HCT116 (cell line): ENCODE measurements at regions not wholly inside any gene's neighbourhood (a gene's known extent, or its start where the extent isn't known, plus 50 kb on each side); places are given as distances from the start of the nearest gene placed in this dataset.

Source experiments
- ATAC-seq: fragments of 200-7000 bp; cut with Tn5 transposase; 2 replicates; pipeline ENCODE4 v1.9.1; 2020; ENCODE audit warnings: mild to moderate bottlenecking, moderate library complexity
- BruUV-seq: library from RNA; stranded (reverse); fragments of 400-500 nt; replicated peaks from 2 replicates; lab custom pipeline; 2021; lab: Mats Ljungman, UMichigan
- CTCF ChIA-PET: fragments of 300-600 bp; sonication (Branson Sonifier 250); formaldehyde crosslinking; loops from one replicate; lab custom pipeline; 2021; ENCODE audit warnings: antibody characterized with exemption; lab: Charles Lee
- POLR2A ChIA-PET: fragments of 300-600, 350-600 bp; sonication (Branson Sonifier 250); formaldehyde crosslinking; loops from one replicate; lab custom pipeline; 2021; ENCODE audit warnings: antibody characterized with exemption; lab: Charles Lee
- RAD21 ChIA-PET, 2 experiments: fragments of 300-600 bp; sonication (Branson Sonifier 250); formaldehyde crosslinking; loops; one replicate each; lab custom pipeline; 2023; ENCODE audit warnings: low total read pairs in 2 of 2; ENCODE audit not compliant: uncharacterized antibody in 2 of 2, unreplicated experiment in 2 of 2, low non-redundant PET in 1 of 2; lab: Charles Lee
- DNase-seq: peaks from one replicate; pipeline ENCODE4 v3.0.0-alpha.2; 2010; ENCODE audit warnings: low read depth, low spot score
- H2AFZ ChIP-seq: fragments of 200-600 bp; shearing (Covaris generic), sonication (generic); 2 replicates; pipeline ENCODE4 v1.6.1; 2017; ENCODE audit warnings: low read depth, mixed run types, mixed read lengths, antibody characterized with exemption, low read length; ENCODE audit not compliant: poor library complexity, severe bottlenecking
- H3K27ac ChIP-seq: 2 replicates; pipeline ENCODE4 v1.5.1; 2012; ENCODE audit warnings: low read depth, low read length
- H3K27me3 ChIP-seq: fragments of 200-600 bp; sonication (generic); 2 replicates; pipeline ENCODE4 v1.6.1; 2016; ENCODE audit warnings: mixed run types, low read length, mixed read lengths; ENCODE audit not compliant: insufficient read depth
- H3K36me3 ChIP-seq, 2 experiments: fragments of 200-500 bp in 1 of 2; fragments of 200-600 bp in 1 of 2; sonication (Bioruptor generic) in 1 of 2; sonication (generic) in 1 of 2; 2 replicates each; pipeline versions ENCODE4 v1.5.1 to v1.6.1; 2014 to 2016; ENCODE audit warnings: low read length in 2 of 2, inconsistent platforms in 1 of 2, mixed read lengths in 1 of 2, mixed run types in 1 of 2; ENCODE audit not compliant: insufficient read depth in 2 of 2, control insufficient read depth in 1 of 2
- H3K4me1 ChIP-seq, 2 experiments: fragments of 200-600 bp in 1 of 2; sonication (generic) in 1 of 2; 2 replicates each; pipeline versions ENCODE4 v1.5.1 to v1.6.1; 2012 to 2017; ENCODE audit warnings: low read length in 2 of 2, inconsistent platforms in 1 of 2, mild to moderate bottlenecking in 1 of 2, mixed read lengths in 1 of 2, mixed run types in 1 of 2, moderate library complexity in 1 of 2; ENCODE audit not compliant: insufficient read depth in 2 of 2, control insufficient read depth in 1 of 2
- H3K4me2 ChIP-seq: fragments of 200-600 bp; sonication (generic); 2 replicates; pipeline ENCODE4 v1.6.1; 2017; ENCODE audit warnings: mixed run types, low read length, mixed read lengths
- H3K4me3 ChIP-seq, 2 experiments: fragments of 200-600 bp in 1 of 2; sonication (generic) in 1 of 2; replicated peaks in 1 of 2; 2 replicates each; pipeline ENCODE4 v1.5.1; 2011 to 2016; ENCODE audit warnings: low read length in 2 of 2, control low read depth in 1 of 2, low read depth in 1 of 2, mild to moderate bottlenecking in 1 of 2, mixed read lengths in 1 of 2, mixed run types in 1 of 2
- H3K79me2 ChIP-seq: fragments of 200-600 bp; sonication (generic); 2 replicates; pipeline ENCODE4 v1.6.1; 2017; ENCODE audit warnings: mild to moderate bottlenecking, mixed run types, low read length, moderate library complexity, mixed read lengths; ENCODE audit not compliant: insufficient read depth
- H3K9ac ChIP-seq: fragments of 200-600 bp; sonication (generic); 2 replicates; pipeline ENCODE4 v1.6.1; 2016; ENCODE audit warnings: low read length, mixed read lengths
- H3K9me2 ChIP-seq: fragments of 200-600 bp; sonication (generic), shearing (Covaris generic); 2 replicates; pipeline ENCODE4 v1.6.1; 2017; ENCODE audit warnings: mixed run types, mild to moderate bottlenecking, moderate library complexity; ENCODE audit not compliant: insufficient read depth
- H3K9me3 ChIP-seq, 2 experiments: fragments of 200-500 bp in 1 of 2; fragments of 200-600 bp in 1 of 2; sonication (Bioruptor generic) in 1 of 2; sonication (generic) in 1 of 2; 2 replicates each; pipeline ENCODE4 v1.6.1; 2014 to 2017; ENCODE audit warnings: low read length in 2 of 2, mixed read lengths in 2 of 2, inconsistent platforms in 1 of 2, low read depth in 1 of 2, mild to moderate bottlenecking in 1 of 2, mixed run types in 1 of 2, moderate library complexity in 1 of 2; ENCODE audit not compliant: control insufficient read depth in 1 of 2, insufficient read depth in 1 of 2
- H4K20me1 ChIP-seq: fragments of 200-600 bp; sonication (generic), shearing (Covaris generic); 2 replicates; pipeline ENCODE4 v1.6.1; 2017; ENCODE audit warnings: mixed run types, mild to moderate bottlenecking, moderate library complexity; ENCODE audit not compliant: insufficient read depth
- CBX3 ChIP-seq: IDR thresholded peaks from 2 replicates; pipeline ENCODE4 v1.6.1; 2012; ENCODE audit warnings: low read depth
- CEBPB ChIP-seq: IDR thresholded peaks from 2 replicates; pipeline ENCODE4 v1.6.1; 2012; ENCODE audit warnings: low read depth
- EGR1 ChIP-seq: IDR thresholded peaks from 2 replicates; pipeline ENCODE4 v1.6.1; 2012; ENCODE audit warnings: low read depth
- ELF1 ChIP-seq: IDR thresholded peaks from 2 replicates; pipeline ENCODE4 v1.6.1; 2012; ENCODE audit warnings: low read depth, borderline replicate concordance
- FOSL1 ChIP-seq: IDR thresholded peaks from 2 replicates; pipeline ENCODE4 v1.6.1; 2012; ENCODE audit warnings: low read depth
- MAX ChIP-seq: IDR thresholded peaks from 2 replicates; pipeline ENCODE4 v1.6.1; 2012
- POLR2AphosphoS5 ChIP-seq: IDR thresholded peaks from 2 replicates; pipeline ENCODE4 v1.6.1; 2011; ENCODE audit warnings: mild to moderate bottlenecking, low read depth, low read length, moderate library complexity
- RAD21 ChIP-seq: IDR thresholded peaks from 2 replicates; pipeline ENCODE4 v1.6.1; 2012; ENCODE audit warnings: low read depth, mild to moderate bottlenecking
- SIN3A ChIP-seq: IDR thresholded peaks from 2 replicates; pipeline ENCODE4 v1.6.1; 2012; ENCODE audit warnings: low read depth
- SRF ChIP-seq: IDR thresholded peaks from 2 replicates; pipeline ENCODE4 v1.6.1; 2012; ENCODE audit warnings: low read depth
- TCF7L2 ChIP-seq: IDR thresholded peaks from 2 replicates; pipeline ENCODE4 v1.7.0; 2011; ENCODE audit warnings: borderline replicate concordance, inconsistent platforms; ENCODE audit not compliant: insufficient read depth, insufficient read length; ENCODE audit errors: extremely low read depth
- YY1 ChIP-seq: IDR thresholded peaks from 2 replicates; pipeline ENCODE4 v1.6.1; 2011; ENCODE audit warnings: low read length, low read depth, moderate library complexity, mild to moderate bottlenecking; ENCODE audit not compliant: insufficient replicate concordance; ENCODE audit errors: extremely low read depth
- ZBTB33 ChIP-seq: IDR thresholded peaks from 2 replicates; pipeline ENCODE4 v1.6.1; 2011; ENCODE audit warnings: mild to moderate bottlenecking, low read length, moderate library complexity; ENCODE audit not compliant: insufficient replicate concordance; ENCODE audit errors: extremely low read depth
- ZNF274 ChIP-seq: fragments of 200-500 bp; sonication (Bioruptor generic); IDR thresholded peaks from 2 replicates; pipeline ENCODE4 v1.6.1; 2014; ENCODE audit warnings: mild to moderate bottlenecking, low read depth, low read length, inconsistent platforms
- intact Hi-C: fragments of 100-400 bp; cut with micrococcal nuclease; formaldehyde crosslinking; loops from 2 replicates; pipeline ENCODE4 v1.10.0; 2022
- TF ChIP-seq, protein P1 (sequence below): IDR thresholded peaks from 2 replicates; pipeline ENCODE4 v1.6.1; 2012; ENCODE audit warnings: low read depth
- TF ChIP-seq, protein P2 (sequence below): IDR thresholded peaks from 2 replicates; pipeline ENCODE4 v1.6.1; 2012

DNA sequence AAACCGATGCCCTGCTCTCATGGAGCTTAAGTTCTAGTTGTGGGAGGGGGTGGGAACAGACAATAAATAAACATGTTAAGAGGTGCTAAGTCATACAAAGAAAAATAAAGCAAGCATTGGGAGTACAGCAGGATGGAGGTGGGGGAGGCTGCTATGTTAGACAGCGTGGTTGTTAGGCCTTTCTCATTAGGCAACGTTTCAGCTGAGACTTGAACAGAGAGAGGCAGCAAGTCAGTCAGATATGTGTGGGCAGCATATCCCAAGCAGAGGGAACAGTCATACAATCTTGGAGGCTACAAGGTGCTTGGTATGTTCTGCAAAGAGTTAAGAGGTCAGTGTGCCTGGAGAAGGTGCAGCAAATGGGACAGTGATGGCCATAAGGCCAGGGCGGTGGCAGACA, 97.7 kb upstream of the CCDC196 start:
- H3K9me3 ChIP-seq, result no peaks in the 10 kb centered on the region
- no peak overlapping the region for H3K4me2 ChIP-seq
- H3K4me1 ChIP-seq, result no peaks in the 10 kb centered on the region
- H3K27ac ChIP-seq, result no peak overlapping the region
- ChIA-PET RAD21 (no interaction called here), CTCF (no interaction called here), POLR2A (no interaction called here)
- ATAC-seq (no peak), DNase-seq (no peak)
- intact Hi-C loops, result no loop called here
- H3K27me3 ChIP-seq, result no peaks in the 10 kb centered on the region
- no peak overlapping the region for H3K4me3 ChIP-seq
- TF ChIP-seq CBX3 (no peak), ZNF274 (no peak), EGR1 (no peak), CEBPB (no peak), FOSL1 (no peak), ELF1 (no peak), TCF7L2 (no peak), RAD21 (no peak), SIN3A (no peak), SRF (no peak), YY1 (no peak), MAX (no peak), POLR2AphosphoS5 (no peak), ZBTB33 (no peak)
- TF ChIP-seq, protein P1, sequence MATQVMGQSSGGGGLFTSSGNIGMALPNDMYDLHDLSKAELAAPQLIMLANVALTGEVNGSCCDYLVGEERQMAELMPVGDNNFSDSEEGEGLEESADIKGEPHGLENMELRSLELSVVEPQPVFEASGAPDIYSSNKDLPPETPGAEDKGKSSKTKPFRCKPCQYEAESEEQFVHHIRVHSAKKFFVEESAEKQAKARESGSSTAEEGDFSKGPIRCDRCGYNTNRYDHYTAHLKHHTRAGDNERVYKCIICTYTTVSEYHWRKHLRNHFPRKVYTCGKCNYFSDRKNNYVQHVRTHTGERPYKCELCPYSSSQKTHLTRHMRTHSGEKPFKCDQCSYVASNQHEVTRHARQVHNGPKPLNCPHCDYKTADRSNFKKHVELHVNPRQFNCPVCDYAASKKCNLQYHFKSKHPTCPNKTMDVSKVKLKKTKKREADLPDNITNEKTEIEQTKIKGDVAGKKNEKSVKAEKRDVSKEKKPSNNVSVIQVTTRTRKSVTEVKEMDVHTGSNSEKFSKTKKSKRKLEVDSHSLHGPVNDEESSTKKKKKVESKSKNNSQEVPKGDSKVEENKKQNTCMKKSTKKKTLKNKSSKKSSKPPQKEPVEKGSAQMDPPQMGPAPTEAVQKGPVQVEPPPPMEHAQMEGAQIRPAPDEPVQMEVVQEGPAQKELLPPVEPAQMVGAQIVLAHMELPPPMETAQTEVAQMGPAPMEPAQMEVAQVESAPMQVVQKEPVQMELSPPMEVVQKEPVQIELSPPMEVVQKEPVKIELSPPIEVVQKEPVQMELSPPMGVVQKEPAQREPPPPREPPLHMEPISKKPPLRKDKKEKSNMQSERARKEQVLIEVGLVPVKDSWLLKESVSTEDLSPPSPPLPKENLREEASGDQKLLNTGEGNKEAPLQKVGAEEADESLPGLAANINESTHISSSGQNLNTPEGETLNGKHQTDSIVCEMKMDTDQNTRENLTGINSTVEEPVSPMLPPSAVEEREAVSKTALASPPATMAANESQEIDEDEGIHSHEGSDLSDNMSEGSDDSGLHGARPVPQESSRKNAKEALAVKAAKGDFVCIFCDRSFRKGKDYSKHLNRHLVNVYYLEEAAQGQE, result no peak
- TF ChIP-seq, protein P2, sequence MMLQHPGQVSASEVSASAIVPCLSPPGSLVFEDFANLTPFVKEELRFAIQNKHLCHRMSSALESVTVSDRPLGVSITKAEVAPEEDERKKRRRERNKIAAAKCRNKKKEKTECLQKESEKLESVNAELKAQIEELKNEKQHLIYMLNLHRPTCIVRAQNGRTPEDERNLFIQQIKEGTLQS, result no peak
- BruUV-seq, result no TSS peak
- H3K9ac ChIP-seq, result no peak overlapping the region
- no peaks in the 10 kb centered on the region; the same call in 1 of the 2 replicates for H3K9me2 ChIP-seq
- H3K36me3 ChIP-seq, result no peaks in the 10 kb centered on the region
- H3K79me2 ChIP-seq, result no peaks in the 10 kb centered on the region
- H2AFZ ChIP-seq, result no peak overlapping the region
- H4K20me1 ChIP-seq, result no peaks in the 10 kb centered on the region
